ENCODE measurements at regions not wholly inside any gene's neighbourhood (a gene's known extent, or its start where the extent isn't known, plus 50 kb on each side); places are given as distances from the start of the nearest gene placed in this dataset.

DNA sequence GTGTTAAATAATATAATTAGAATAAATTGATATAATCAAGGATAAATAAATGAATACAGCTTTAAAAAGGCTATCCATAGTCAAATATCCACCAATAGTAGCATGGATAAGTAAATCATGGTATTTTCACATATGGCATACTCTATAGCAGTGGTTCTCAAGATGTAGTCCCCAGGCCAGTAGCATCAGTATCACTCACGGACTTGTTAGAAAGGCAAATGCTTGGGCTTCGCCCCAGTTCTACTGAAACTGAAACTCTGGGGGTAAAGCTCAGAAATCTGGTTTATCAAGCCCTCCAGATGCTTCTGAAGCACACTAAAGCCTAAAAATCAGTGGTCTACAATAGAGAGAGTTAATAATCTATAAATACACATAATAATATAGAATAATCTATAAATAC is 261.6 kb upstream of the TTC14 start:
- DNase-seq (ENCODE audit: low read depth) = no peak
- no peak overlapping the region for H3K4me3 ChIP-seq (ENCODE audit: low read depth, low read length)
- TF ChIP-seq, protein P1, sequence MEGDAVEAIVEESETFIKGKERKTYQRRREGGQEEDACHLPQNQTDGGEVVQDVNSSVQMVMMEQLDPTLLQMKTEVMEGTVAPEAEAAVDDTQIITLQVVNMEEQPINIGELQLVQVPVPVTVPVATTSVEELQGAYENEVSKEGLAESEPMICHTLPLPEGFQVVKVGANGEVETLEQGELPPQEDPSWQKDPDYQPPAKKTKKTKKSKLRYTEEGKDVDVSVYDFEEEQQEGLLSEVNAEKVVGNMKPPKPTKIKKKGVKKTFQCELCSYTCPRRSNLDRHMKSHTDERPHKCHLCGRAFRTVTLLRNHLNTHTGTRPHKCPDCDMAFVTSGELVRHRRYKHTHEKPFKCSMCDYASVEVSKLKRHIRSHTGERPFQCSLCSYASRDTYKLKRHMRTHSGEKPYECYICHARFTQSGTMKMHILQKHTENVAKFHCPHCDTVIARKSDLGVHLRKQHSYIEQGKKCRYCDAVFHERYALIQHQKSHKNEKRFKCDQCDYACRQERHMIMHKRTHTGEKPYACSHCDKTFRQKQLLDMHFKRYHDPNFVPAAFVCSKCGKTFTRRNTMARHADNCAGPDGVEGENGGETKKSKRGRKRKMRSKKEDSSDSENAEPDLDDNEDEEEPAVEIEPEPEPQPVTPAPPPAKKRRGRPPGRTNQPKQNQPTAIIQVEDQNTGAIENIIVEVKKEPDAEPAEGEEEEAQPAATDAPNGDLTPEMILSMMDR (conservative IDR thresholded peaks at IDR 0.05; ENCODE audit: low read depth, low read length) = no peak

DNA sequence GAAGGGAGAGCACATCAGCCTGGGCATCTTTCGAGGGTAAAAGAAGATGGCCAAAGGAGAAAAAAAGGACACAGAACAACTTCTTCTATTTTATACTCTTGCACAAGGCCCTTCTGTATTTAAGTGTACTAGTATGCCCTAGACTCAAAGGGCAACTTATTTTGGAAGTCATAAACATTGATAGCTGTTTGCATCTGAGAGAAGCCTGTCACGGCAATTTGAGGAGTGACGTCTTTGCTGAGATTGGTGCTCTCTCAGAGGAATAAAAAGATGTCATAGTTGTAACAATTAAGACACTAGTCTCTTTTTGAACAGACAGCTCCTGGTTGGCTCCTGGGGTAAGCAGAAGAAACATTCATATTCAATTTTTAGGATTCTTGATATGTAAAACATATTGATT is 260.4 kb upstream of the TTC14 start:
- no peak overlapping the region for H3K4me3 ChIP-seq (ENCODE audit: low read depth, low read length)
- TF ChIP-seq, protein P1 (conservative IDR thresholded peaks at IDR 0.05; ENCODE audit: low read depth, low read length) = no peak

DNA sequence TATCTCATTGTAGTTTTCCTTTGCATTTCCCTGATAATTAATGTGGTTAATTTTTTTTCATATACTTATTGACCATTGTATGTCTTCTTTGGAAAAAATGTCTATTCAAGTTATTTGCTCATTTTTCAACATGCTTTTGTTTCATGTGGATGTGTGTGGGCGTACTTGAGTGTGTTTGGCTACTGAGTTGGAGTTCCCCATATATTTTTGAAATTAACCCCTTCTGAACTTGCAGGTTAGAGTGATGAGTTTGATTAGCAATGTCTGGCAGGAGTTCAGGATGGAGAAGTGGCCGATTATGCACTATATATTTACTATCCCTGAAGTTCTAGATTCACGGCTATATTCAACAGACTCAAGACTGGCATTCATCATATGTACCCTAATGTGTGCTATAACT is 250.4 kb upstream of the TTC14 start:
- H3K4me3 ChIP-seq (ENCODE audit: low read depth, low read length) = no peak overlapping the region
- DNase-seq (ENCODE audit: low read depth) = no peak
- TF ChIP-seq, protein P1 (conservative IDR thresholded peaks at IDR 0.05; ENCODE audit: low read depth, low read length) = no peak

More for the DNA sequence above, 260.4 kb upstream of the TTC14 start:
- no peak for DNase-seq (ENCODE audit: low read depth)

DNA sequence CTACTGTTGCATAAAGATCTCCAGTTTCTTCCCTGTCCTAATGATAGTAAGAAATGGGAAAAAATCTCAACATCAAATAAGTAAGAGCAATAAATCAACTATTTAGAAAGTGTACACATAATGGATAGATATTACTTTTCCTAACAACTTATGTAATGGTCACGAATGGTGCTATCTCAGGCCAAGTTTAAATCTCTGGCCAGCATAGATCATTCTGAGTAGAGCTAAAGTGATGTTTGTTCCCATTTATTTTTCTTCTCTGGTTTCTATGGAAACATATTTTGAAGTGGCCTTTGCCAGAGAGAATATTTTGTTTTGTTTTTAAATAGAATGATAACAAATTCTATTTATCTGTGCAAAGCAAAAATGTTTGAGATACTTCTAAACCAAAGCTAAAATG is 249.7 kb upstream of the TTC14 start:
- TF ChIP-seq, protein P1 (conservative IDR thresholded peaks at IDR 0.05; ENCODE audit: low read depth, low read length) = no peak
- no peak overlapping the region for H3K4me3 ChIP-seq (ENCODE audit: low read depth, low read length)
- DNase-seq (ENCODE audit: low read depth) = no peak

DNA sequence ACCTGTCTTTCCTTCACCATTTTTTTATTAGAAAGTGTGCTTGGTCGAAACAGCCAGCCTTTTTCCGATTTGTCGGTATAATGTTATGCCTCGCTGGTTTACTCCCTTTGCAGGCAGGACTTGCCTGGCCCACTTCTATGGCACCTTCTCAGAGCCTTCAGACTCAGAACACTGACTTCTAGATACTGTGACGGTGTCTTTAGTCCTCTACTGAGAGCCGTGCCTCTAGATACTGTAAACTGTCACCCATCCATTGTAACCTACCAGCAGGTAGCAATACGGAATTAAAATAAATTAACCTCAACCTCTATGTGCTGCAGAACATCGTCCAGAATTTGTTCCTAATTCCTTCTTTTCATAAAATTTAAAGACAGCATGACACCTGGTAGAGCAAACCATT is 247.7 kb upstream of the TTC14 start:
- no peak for DNase-seq (ENCODE audit: low read depth)
- TF ChIP-seq, protein P1 (conservative IDR thresholded peaks at IDR 0.05; ENCODE audit: low read depth, low read length) = no peak
- no peak overlapping the region for H3K4me3 ChIP-seq (ENCODE audit: low read depth, low read length)

- TF ChIP-seq, protein P1 (conservative IDR thresholded peaks at IDR 0.05; ENCODE audit: low read depth, low read length) = no peak
- H3K4me3 ChIP-seq (ENCODE audit: low read depth, low read length) = no peak overlapping the region
- DNase-seq (ENCODE audit: low read depth) = no peak
Measured at GRCh38 chr3:180358179-180358578, 243.8 kb upstream of the TTC14 start.

DNA sequence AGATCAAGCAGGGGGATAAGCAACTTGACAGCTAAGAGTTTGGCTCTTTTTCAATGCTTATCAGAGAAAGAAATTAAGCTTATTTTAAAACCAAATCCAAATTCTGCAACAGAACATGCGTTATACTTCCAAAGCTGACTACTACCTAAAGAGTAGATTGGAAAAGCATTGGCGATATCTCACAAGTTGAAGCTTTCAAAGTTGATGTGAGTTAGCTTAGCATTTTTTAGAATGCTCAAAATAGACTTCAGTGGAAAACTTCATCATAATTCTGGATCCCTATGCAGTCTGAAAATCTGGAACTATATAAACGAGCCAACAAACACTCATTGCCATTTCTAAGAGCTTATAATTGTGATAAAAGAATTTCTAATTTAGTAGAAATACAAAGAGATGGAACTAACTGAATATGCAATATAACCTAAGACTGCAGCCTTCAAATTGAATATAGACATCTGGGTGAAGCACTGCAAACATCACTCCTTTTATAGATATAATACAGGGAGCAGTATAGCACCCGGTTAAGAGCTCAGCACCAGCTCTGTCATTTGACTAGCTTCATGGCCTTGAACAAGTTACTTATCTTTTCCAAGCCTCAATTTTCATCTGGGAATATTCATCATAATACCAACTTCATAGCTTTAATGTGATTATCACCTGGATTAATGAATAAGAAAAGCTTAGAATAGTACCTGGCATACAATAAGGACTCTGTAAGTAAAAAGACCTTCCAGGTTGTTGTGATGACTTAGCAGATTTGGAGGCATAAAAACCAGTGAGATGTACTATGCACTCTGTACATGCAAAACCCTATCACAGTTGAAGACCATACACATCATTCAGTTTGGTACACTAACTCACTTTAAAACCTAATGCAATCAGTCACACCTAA is 242.7 kb upstream of the TTC14 start:
- TF ChIP-seq, protein P1 (conservative IDR thresholded peaks at IDR 0.05; ENCODE audit: low read depth, low read length) = no peak
- H3K4me3 ChIP-seq (ENCODE audit: low read depth, low read length) = no peak overlapping the region

More for the DNA sequence above, 242.7 kb upstream of the TTC14 start:
- DNase-seq (ENCODE audit: low read depth) = no peak
